CD4-positive, alpha-beta T cell (primary cell): ENCODE measurements at regions not wholly inside any gene's neighbourhood (a gene's known extent, or its start where the extent isn't known, plus 50 kb on each side); places are given as distances from the start of the nearest gene placed in this dataset.

Source experiments
- ATAC-seq: fragments of 200-7000 bp; cut with Tn5 transposase; one replicate; pipeline ENCODE4 v1.10.0; 2022; ENCODE audit warnings: mild to moderate bottlenecking; ENCODE audit not compliant: poor library complexity
- CTCF ChIA-PET: fragments of 350-600 bp; sonication (Branson Sonifier 250); formaldehyde crosslinking; loops from one replicate; lab custom pipeline; 2021; ENCODE audit warnings: antibody characterized with exemption, inconsistent platforms; lab: Charles Lee
- POLR2A ChIA-PET: fragments of 350-600 bp; sonication (Branson Sonifier 250); formaldehyde crosslinking; loops from one replicate; lab custom pipeline; 2021; ENCODE audit warnings: antibody characterized with exemption, inconsistent platforms; lab: Charles Lee
- DNase-seq, 14 experiments: peaks; one replicate each; pipeline ENCODE4 v3.0.0-alpha.2; 2013 to 2020; ENCODE audit warnings: mixed read lengths in 2 of 14
- H3K27ac ChIP-seq, 2 donors: one replicate each; pipeline versions ENCODE4 v1.5.1 to v1.7.0; 2013; ENCODE audit warnings: low read length in 2 of 2, low read depth in 1 of 2, mild to moderate bottlenecking in 1 of 2
- H3K27me3 ChIP-seq, 2 experiments: 1 replicate in 1 of 2; 2 replicates in 1 of 2; pipeline versions ENCODE4 v1.6.1 to v1.7.0; 2013; ENCODE audit warnings: low read length in 2 of 2, control low read depth in 1 of 2, mild to moderate bottlenecking in 1 of 2, moderate library complexity in 1 of 2; ENCODE audit not compliant: insufficient read depth in 2 of 2, control insufficient read depth in 1 of 2
- H3K36me3 ChIP-seq: one replicate; pipeline ENCODE4 v1.6.1; 2013; ENCODE audit warnings: low read length, control low read depth; ENCODE audit not compliant: insufficient read depth
- H3K4me1 ChIP-seq: one replicate; pipeline ENCODE4 v1.6.1; 2013; ENCODE audit warnings: low read length, control low read depth; ENCODE audit not compliant: insufficient read depth
- H3K4me3 ChIP-seq: one replicate; pipeline ENCODE4 v1.5.1; 2013; ENCODE audit warnings: mild to moderate bottlenecking, low read length, moderate library complexity
- H3K9me3 ChIP-seq, 2 experiments: 1 replicate in 1 of 2; 2 replicates in 1 of 2; pipeline versions ENCODE4 v1.6.1 to v1.7.0; 2013; ENCODE audit warnings: low read length in 2 of 2, mild to moderate bottlenecking in 2 of 2, control low read depth in 1 of 2, moderate library complexity in 1 of 2; ENCODE audit not compliant: control insufficient read depth in 1 of 2, insufficient read depth in 1 of 2
- H3K27ac Mint-ChIP-seq: one replicate; pipeline ENCODE4 v1.8.0; 2020; ENCODE audit warnings: mixed read lengths
- H3K27me3 Mint-ChIP-seq: one replicate; pipeline ENCODE4 v1.8.0; 2021; ENCODE audit warnings: mixed read lengths
- H3K36me3 Mint-ChIP-seq: one replicate; pipeline ENCODE4 v1.8.0; 2021; ENCODE audit warnings: low read depth, mixed read lengths
- H3K4me1 Mint-ChIP-seq: one replicate; pipeline ENCODE4 v1.8.0; 2021; ENCODE audit warnings: low read depth, mixed read lengths
- H3K4me3 Mint-ChIP-seq: one replicate; pipeline ENCODE4 v1.8.0; 2020; ENCODE audit warnings: mild to moderate bottlenecking, mixed read lengths
- H3K9me3 Mint-ChIP-seq: one replicate; pipeline ENCODE4 v1.8.0; 2020; ENCODE audit warnings: mixed read lengths
- intact Hi-C, 2 experiments: fragments of 100-400 bp; cut with DNase I in 1 of 2; cut with micrococcal nuclease in 1 of 2; formaldehyde crosslinking; loops; one replicate each; pipeline versions ENCODE4 v1.15.1 to v1.9.0; 2023 to 2025; cut with DNase I, micrococcal nuclease
- TF ChIP-seq, protein P1 (sequence below): fragments of 200-600 bp; IDR thresholded peaks from one replicate; pipeline ENCODE4 v1.8.0; 2022; ENCODE audit warnings: antibody characterized with exemption, mild to moderate bottlenecking

DNA sequence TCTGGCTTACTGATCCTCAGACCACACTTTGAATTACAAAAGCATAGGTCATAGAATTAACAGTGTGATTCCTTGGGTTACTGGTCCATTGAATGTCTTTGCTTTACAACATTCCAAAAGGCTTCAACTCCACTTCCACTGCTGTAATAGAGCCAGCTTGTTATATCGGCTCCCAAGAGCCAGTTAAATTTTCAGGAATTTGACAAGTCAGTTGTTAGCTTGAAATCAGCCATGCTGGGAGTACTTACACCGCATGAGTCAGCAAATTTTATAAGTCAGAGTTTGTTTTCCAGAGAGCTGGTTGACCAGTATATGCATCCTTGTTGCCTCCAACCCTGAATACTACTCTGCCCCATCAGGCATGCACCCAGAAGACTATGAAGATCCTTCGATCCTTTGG is 73.1 kb downstream of the FOXB2 start:
- no peaks in the 10 kb centered on the region for H3K4me1 ChIP-seq
- no peaks in the 10 kb centered on the region for H3K9me3 Mint-ChIP-seq
- no peak overlapping the region for H3K4me3 ChIP-seq
- CTCF ChIA-PET: no interaction called here
- DNase-seq (no peak), ATAC-seq (no peak)
- intact Hi-C loops: loop anchor here in 1 of 2 experiments (10.0 kb wide), 1 partner anchor 1568 kb away; no protein-coding TSS in a partner anchor
- H3K36me3 Mint-ChIP-seq: no peaks in the 10 kb centered on the region
- peaks cover 0 to 3% of the 10 kb centered on the region in 2 experiments for H3K27me3 ChIP-seq
- TF ChIP-seq, protein P1, sequence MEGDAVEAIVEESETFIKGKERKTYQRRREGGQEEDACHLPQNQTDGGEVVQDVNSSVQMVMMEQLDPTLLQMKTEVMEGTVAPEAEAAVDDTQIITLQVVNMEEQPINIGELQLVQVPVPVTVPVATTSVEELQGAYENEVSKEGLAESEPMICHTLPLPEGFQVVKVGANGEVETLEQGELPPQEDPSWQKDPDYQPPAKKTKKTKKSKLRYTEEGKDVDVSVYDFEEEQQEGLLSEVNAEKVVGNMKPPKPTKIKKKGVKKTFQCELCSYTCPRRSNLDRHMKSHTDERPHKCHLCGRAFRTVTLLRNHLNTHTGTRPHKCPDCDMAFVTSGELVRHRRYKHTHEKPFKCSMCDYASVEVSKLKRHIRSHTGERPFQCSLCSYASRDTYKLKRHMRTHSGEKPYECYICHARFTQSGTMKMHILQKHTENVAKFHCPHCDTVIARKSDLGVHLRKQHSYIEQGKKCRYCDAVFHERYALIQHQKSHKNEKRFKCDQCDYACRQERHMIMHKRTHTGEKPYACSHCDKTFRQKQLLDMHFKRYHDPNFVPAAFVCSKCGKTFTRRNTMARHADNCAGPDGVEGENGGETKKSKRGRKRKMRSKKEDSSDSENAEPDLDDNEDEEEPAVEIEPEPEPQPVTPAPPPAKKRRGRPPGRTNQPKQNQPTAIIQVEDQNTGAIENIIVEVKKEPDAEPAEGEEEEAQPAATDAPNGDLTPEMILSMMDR: no peak
- no peak overlapping the region for H3K27ac Mint-ChIP-seq
- H3K36me3 ChIP-seq: no peaks in the 10 kb centered on the region
- H3K27ac ChIP-seq: no peak overlapping the region
- no peaks in the 10 kb centered on the region for H3K4me1 Mint-ChIP-seq
- H3K4me3 Mint-ChIP-seq: no peak overlapping the region
- POLR2A ChIA-PET: no interaction called here
- H3K9me3 ChIP-seq: no peaks in the 10 kb centered on the region
- peaks cover 28% of the 10 kb centered on the region for H3K27me3 Mint-ChIP-seq

DNA sequence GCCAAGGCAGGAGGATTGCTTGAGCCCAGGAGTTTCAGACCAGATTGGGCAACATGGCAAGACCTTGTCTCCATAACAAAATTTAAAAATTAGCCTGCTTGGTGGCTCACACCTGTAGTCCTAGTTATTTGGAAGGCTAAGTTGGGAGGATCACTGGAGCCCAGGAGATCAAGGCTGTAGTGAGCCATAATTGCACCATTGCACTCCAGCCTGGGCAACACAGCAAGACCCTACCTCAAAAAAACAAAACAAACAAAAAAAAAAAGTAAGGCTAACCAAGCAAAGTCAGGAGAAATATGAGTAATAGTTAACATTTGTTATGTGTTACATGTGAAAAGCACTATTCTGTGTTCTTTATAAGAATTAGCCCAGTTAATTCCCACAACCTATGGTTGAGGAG is 74.7 kb downstream of the FOXB2 start:
- Mint-ChIP-seq H3K4me1 (no peaks in the 10 kb centered on the region), H3K36me3 (no peaks in the 10 kb centered on the region), H3K4me3 (no peak overlapping the region), H3K27me3 (peaks cover 34% of the 10 kb centered on the region), H3K27ac (no peak overlapping the region), H3K9me3 (no peaks in the 10 kb centered on the region)
- peaks cover 3% of the 10 kb centered on the region in 2 experiments for H3K27me3 ChIP-seq
- no peaks in the 10 kb centered on the region for H3K4me1 ChIP-seq
- no peak overlapping the region for H3K27ac ChIP-seq
- TF ChIP-seq, protein P1: no peak
- H3K9me3 ChIP-seq: no peaks in the 10 kb centered on the region
- ChIA-PET POLR2A (no interaction called here), CTCF (no interaction called here)
- ATAC-seq (no peak), DNase-seq (no peak)
- no peak overlapping the region for H3K4me3 ChIP-seq
- no peaks in the 10 kb centered on the region for H3K36me3 ChIP-seq
- intact Hi-C loops: loop anchor here in 1 of 2 experiments (10.0 kb wide), 1 partner anchor 1569 kb away; no protein-coding TSS in a partner anchor

DNA sequence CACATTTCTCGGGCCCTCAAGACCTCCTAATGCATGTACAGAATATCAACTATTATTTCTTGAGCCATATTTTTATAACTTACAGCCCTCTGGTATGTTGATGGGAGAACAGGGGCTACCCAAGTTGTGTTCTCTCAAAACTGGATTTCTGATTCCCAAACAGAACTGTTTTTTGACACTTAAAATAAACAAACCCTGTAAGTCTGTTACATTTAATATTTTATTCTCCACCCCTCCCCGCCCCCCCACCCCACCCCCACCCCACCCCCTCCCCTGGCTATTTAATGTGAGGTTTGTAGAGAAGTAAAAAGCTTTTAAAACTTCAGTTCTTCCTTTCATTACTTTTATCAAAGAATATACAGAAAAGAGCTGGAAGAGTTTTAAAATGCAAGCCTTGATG is 77.9 kb downstream of the FOXB2 start:
- no peak overlapping the region for H3K4me3 Mint-ChIP-seq
- intact Hi-C loops: loop anchor here in 1 of 2 experiments (10.0 kb wide), 1 partner anchor 1573 kb away; no protein-coding TSS in a partner anchor
- no peaks in the 10 kb centered on the region for H3K36me3 ChIP-seq
- ChIA-PET CTCF (no interaction called here), POLR2A (no interaction called here)
- no peaks in the 10 kb centered on the region for H3K9me3 Mint-ChIP-seq
- no peak overlapping the region for H3K27ac Mint-ChIP-seq
- H3K9me3 ChIP-seq: no peaks in the 10 kb centered on the region
- H3K27ac ChIP-seq: no peak overlapping the region
- peaks cover 3 to 7% of the 10 kb centered on the region in 2 experiments for H3K27me3 ChIP-seq
- H3K36me3 Mint-ChIP-seq: no peaks in the 10 kb centered on the region
- TF ChIP-seq, protein P1: no peak
- H3K4me1 ChIP-seq: no peaks in the 10 kb centered on the region
- ATAC-seq: no peak
- peaks cover 40% of the 10 kb centered on the region for H3K27me3 Mint-ChIP-seq
- H3K4me1 Mint-ChIP-seq: no peaks in the 10 kb centered on the region
- DNase-seq: no peak
- H3K4me3 ChIP-seq: no peak overlapping the region
